NCI-H526 (cell line): ENCODE measurements at regions not wholly inside any gene's neighbourhood (a gene's known extent, or its start where the extent isn't known, plus 50 kb on each side); places are given as distances from the start of the nearest gene placed in this dataset.
A peak's percentile ranks its signal among the peaks of the same experiment; 100 is the strongest.

ENCODE experiments used
- DNase-seq, 2 experiments: peaks; one replicate each; lab custom pipeline; 2025; lab: John Stamatoyannopoulos, UW

DNA sequence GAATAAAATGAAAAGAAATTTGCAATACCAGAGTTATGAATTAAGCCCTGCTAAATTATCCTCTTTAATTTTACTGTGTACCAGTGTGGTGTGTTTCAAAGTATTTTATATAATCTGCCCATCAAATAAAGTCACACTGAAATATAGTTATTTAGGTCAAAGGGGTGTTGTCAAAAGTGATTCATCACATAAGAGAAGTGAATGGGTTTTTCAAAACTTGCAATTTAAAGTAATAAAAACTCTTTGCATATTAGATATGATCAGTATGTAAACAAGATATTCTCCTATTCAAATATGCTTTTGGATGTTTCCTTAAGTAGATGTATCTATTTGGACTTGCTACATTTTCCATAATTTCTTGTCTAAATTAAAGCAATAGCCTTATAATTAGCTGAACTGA, 1183.0 kb upstream of the CDH18 start:
- no peak for DNase-seq

GRCh38 chr5:21168557-21168956, 1180.6 kb upstream of the CDH18 start:
- no peak for DNase-seq

DNA sequence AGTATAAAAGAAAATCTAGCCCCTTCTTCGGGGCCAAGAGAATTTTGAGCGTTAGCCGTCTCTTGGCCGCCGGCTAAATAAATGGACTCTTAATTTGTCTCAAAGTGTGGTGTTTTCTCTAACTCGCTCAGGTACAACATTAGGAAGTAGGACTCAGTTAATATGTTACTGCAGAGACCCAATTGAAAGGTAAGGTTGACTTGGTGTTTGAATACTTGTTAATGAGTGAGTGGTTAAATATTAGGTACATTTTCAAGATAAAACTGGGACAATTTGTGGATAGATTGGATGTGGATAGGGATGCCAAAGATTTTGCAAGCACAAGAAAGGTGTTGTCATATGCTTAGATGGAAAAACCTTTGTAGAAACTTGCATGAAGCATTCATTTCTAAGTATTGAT, 1177.3 kb upstream of the CDH18 start:
- DNase-seq, result no peak

GRCh38 chr5:21164425-21164824, 1176.4 kb upstream of the CDH18 start:
- no peak for DNase-seq

GRCh38 chr5:21159510-21160059, 1171.6 kb upstream of the CDH18 start:
- DNase-seq, result no peak

DNA sequence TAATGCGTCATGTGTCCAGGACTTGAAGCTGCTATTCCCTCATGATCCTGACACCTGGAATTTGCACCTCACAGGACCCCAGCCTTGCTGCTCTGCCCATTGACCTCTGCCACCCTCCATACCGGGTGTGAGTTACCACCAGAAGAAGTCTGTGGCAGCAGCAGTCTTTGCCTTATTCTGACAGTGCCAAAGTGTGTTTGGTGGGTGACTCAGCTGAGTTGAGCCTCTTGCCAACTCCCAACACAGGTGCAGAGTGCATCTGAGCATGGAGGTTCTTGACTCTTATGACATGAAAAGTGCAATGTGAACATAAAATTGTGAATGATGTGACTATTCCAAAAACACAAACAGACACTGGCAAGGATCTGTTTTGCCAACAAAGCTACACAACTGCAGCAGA, 1166.5 kb upstream of the CDH18 start:
- no peak for DNase-seq

DNA sequence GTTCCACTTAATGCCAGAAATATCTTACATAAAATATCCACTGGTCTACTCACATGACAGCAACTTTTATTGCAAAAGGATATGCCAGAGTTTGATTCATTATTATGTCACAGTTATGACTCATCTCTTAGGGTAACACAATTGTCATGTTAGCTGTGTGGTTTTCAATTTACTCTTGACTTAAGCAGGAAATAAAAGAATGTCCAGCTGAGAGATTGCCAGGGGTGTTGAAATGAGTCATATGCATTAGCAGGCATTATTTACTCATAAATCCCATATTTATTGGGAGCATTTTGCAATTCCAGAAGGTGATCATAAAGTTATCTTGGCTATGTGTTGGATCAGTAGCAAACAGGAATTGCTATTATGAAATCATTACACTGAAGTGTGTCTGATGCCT, 1164.6 kb upstream of the CDH18 start:
- DNase-seq, result no peak

- no peak for DNase-seq
Observed at GRCh38 chr5:21145376-21145775, 1157.4 kb upstream of the CDH18 start.

GRCh38 chr5:21143686-21144085, 1155.7 kb upstream of the CDH18 start:
- DNase-seq, result no peak

DNA sequence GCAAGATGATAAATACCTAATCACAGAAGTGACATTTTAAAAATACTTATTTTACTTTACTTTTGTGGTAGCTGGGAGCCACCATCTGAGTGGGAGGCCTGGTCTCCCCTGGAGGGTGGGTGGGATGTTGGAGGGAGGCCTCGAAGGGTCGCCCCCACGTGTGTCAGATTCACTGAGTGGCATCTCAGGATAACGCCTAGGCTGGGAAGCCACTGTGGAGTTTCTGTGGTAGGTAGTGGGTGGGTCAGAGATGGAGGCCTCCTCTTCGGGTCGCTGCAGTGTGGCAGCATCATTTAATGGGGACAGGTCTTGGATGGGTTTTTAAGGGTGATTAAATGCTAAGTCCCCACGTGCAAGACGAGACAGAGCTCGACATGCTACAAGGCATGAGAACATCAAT, 1154.8 kb upstream of the CDH18 start:
- no peak for DNase-seq

DNA sequence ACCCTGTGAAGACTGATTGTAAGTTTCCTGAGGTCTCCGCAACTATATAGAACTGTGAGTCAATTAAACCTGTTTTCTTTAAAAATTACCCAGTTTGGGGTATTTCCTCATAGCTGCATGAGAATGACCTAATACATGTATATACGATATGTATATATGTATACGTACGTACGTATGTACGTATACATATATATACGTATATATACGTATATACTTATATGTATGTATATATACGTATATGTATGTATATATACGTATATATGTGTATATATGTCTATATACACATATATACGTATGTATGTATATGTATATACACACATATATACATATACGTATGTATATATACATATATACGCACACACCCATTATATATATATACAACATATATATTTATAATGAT, 1153.0 kb upstream of the CDH18 start:
- no peak for DNase-seq

- DNase-seq, result no peak
Observed at GRCh38 chr5:21126236-21126635, 1138.2 kb upstream of the CDH18 start.

DNA sequence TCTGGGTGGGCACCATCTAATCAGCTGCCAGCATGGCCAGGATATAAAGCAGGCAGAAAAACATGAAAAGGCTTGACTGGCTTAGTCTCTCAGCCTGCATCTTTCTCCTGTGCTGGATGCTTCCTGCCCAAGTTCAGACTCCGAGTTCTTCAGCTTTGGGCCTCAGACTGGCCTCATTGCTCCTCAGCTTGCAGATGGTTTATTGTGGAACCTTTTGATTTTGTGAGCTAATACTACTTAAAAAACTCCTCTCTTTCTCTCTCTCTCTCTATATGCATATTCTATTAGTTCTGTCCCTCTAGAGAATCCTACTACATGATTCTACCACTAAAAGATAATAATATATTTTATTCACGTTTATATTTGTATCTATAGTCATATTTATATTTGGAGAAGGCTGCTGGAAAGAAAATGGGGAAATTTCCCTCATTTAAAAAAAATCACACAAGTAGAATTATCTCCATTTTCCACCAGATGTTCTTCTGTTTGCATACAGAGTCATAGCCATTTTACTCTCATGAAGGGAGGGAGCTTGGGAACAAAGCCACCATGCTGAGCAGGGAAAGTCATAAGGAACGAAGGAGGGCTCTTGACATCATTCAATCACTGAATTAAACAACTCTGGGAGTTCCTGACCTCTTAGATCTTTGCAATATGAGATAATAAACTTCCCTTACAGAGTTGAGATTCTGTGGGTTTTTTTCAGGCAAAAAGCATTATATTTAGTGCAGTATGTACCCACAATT, 1137.4 kb upstream of the CDH18 start:
- no peak for DNase-seq

DNA sequence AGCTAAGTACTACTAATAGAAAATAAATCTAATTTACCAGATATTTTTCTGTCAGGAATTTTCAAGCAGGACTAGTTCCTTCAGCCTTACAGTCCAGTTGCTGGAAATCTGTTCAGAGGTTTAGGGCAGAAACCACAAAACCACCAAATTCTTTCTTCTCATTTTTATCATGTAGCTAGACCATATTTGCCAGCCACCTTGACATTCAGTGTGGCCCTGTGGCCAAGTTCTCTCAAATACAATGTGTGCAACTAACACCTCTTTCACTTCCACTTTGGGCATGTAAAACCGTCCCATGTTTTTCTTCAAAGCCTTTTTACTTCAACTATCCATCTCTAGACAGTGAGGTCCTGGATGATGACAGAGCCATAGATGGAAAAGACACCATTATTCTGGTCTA, 1133.2 kb upstream of the CDH18 start:
- no peak for DNase-seq

DNA sequence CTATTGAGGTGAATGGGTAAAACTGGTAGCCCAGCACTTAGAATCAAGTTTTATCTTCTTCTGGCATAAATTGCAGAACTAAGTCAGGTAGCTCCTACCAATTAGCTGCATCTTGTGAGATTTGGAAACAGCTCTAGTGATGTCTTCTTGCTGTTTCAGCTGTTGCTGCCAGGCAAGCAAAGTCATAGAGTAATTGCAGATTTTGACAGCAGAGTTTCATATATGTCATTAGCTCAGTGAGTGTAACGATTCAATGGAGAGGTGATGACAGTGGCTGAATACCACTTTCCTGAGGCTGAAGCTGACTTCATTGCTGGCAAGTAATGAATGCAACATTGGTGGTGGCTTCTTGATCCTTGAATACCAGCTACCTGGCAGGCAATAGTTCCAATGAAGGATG, 1109.7 kb upstream of the CDH18 start:
- DNase-seq, result no peak

- DNase-seq, result no peak
Observed at GRCh38 chr5:21094619-21095018, 1106.6 kb upstream of the CDH18 start.

DNA sequence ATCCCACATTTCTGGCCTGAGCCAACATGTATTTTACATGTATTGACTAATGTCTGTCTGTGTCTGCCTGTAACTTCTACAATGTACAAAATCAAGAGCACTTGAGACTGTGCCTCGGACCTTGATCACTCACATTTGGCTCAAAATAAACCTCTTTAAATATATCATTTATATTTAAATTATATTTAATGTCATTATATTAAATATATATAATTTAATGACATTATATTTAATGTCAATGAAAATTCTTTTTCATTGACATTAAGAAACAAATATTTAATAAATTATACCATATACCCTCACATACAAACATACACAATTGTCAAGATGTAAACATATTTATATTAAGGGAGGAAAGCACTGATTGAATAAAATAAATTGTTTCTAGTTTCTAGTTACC, 1099.8 kb upstream of the CDH18 start:
- DNase-seq, result no peak

- DNase-seq, result no peak
Observed at GRCh38 chr5:21085791-21086190, 1097.8 kb upstream of the CDH18 start.

- DNase-seq, result no peak
Observed at GRCh38 chr5:21071986-21072385, 1084.0 kb upstream of the CDH18 start.

DNA sequence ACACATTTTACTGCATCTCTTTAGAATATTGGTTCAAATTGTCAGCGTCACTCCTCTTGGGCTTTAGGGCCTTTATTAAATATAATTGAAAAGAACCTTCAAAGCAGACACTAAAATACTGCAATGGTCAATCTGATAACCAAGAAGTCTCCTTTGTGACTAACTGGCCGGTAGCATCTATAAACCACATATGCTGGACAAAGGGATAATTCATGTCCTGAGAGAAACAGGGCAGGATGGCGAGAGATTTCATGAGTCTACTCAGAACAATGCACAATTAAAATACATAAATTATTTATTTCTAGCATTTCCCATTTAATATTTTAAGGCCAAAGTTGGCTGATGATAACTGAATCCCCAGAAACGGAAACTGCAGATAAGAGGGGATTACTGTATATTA, 1083.4 kb upstream of the CDH18 start:
- no peak for DNase-seq

DNA sequence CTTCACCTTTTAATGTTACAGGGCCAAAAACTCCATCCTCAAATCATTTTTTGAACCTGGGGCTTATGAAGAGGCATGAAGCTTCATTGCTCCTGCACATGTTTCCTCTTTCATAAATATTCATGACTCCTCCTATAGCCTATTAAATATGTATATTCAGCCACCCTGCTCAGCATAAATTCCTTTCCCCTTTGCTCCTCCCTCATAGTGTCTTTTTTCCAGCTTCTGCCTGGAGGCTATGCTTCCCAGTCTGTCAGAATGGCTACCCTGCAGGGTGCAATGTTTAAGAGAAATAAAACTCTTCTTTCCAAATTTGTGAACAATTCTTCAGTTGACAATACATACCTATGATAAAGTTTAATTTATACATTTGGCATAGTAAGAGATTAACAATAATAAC, 1082.9 kb upstream of the CDH18 start:
- DNase-seq, result peak in 1 of 2 experiments; percentile 22

DNA sequence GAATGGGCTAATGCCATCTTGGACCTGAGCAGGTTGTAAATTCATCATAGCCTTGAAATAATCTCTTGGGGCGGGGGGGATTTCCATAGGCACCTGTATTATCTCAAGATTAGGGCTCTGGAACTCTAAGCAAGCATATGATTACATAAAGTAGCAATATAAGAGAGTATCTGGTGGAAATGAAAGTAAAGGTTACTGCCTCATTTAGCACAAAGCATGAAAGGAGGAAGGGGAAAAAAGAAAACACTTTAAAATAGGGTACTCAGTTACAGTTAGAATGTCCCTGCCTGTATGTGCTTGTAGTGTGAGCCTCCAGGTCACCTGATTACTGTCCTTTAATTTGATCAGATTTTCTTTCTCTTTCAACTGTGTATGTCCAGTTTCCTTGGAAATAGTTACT, 1079.7 kb upstream of the CDH18 start:
- DNase-seq, result no peak

- DNase-seq, result no peak
Observed at GRCh38 chr5:21063146-21063545, 1075.1 kb upstream of the CDH18 start.

DNA sequence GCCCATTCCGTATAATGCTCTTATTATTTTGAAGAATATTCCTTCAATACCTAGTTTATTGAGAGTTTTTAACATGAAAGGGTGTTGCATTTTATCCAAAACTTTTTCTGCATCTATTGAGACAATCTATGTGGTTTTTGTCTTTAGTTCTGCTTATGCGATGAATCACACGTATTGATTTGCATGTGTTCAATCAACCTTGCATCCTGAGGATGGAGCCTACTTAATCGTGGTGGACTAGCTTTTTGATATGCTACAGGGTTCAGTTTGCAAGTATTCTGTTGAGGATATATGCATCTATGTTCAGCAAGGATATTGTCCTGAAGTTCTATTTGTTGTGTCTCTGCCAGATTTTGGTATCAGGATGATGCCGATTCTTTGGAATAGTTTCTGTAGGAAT, 1070.3 kb upstream of the CDH18 start:
- peak in 1 of 2 experiments; percentile 21 for DNase-seq
